ENCODE measurements at regions not wholly inside any gene's neighbourhood (a gene's known extent, or its start where the extent isn't known, plus 50 kb on each side); places are given as distances from the start of the nearest gene placed in this dataset.
"Not testable (repeated sequence)": the region's sequence is repeated elsewhere in the genome, so short reads cannot be mapped to it uniquely, and the experiment has no call there.

- ChIA-PET CTCF (interaction anchor here (0.7 to 1.2 kb wide), 2 partner anchors 18 to 28 kb away, joined by 3 read pairs; no protein-coding TSS in a partner anchor), POLR2A (no interaction called here)
- no peak for DNase-seq (ENCODE audit: extremely low spot score)
- TF ChIP-seq CTCF (IDR thresholded peaks at IDR 0.05; ENCODE audit: control extremely low read depth, extremely low read depth, low read depth, missing control alignments), result no peak
Observed at GRCh38 chr5:166719991-166720390, 1571.5 kb upstream of the WWC1 start.

- POLR2A ChIA-PET, result no interaction called here
- TF ChIP-seq CTCF (IDR thresholded peaks at IDR 0.05; ENCODE audit: control extremely low read depth, extremely low read depth, low read depth, missing control alignments), result no peak
- no peak for DNase-seq (ENCODE audit: extremely low spot score)
- CTCF ChIA-PET, result no interaction called here
Observed at GRCh38 chr5:166722939-166723338, 1568.5 kb upstream of the WWC1 start.

GRCh38 chr5:166724284-166724683 lies 1567.2 kb upstream of the WWC1 start:
- DNase-seq (ENCODE audit: extremely low spot score), result no peak
- TF ChIP-seq CTCF (IDR thresholded peaks at IDR 0.05; ENCODE audit: control extremely low read depth, extremely low read depth, low read depth, missing control alignments), result no peak
- ChIA-PET CTCF (no interaction called here), POLR2A (no interaction called here)

- no peak for DNase-seq (ENCODE audit: extremely low spot score)
- CTCF ChIA-PET, result no interaction called here
- no peak for TF ChIP-seq CTCF (IDR thresholded peaks at IDR 0.05; ENCODE audit: control extremely low read depth, extremely low read depth, low read depth, missing control alignments)
- POLR2A ChIA-PET, result no interaction called here
Observed at GRCh38 chr5:166725593-166725992, 1565.9 kb upstream of the WWC1 start.

- ChIA-PET POLR2A (no interaction called here), CTCF (no interaction called here)
- DNase-seq (ENCODE audit: extremely low spot score), result no peak
- TF ChIP-seq CTCF (IDR thresholded peaks at IDR 0.05; ENCODE audit: control extremely low read depth, extremely low read depth, low read depth, missing control alignments), result no peak
Observed at GRCh38 chr5:166726406-166726805, 1565.0 kb upstream of the WWC1 start.

- POLR2A ChIA-PET; DNase-seq (ENCODE audit: extremely low spot score); CTCF ChIA-PET: not testable (repeated sequence)
Observed at GRCh38 chr5:166742951-166743350, 1548.5 kb upstream of the WWC1 start.

- POLR2A ChIA-PET, result no interaction called here
Observed at GRCh38 chr5:166746506-166746905, 1544.9 kb upstream of the WWC1 start.

More at GRCh38 chr5:166746506-166746905, 1544.9 kb upstream of the WWC1 start:
- CTCF ChIA-PET, result no interaction called here
- DNase-seq (ENCODE audit: extremely low spot score), result no peak
- no peak for TF ChIP-seq CTCF (IDR thresholded peaks at IDR 0.05; ENCODE audit: control extremely low read depth, extremely low read depth, low read depth, missing control alignments)

Measured in GM10248 (cell line).